Neural cell (in vitro differentiated cells): ENCODE measurements at regions not wholly inside any gene's neighbourhood (a gene's known extent, or its start where the extent isn't known, plus 50 kb on each side); places are given as distances from the start of the nearest gene placed in this dataset.

Source experiments
- EP300 ChIP-seq: fragments of 450-650 bp; conservative IDR thresholded peaks from 2 replicates; pipeline ENCODE4 v1.6.1; 2014; ENCODE audit warnings: antibody characterized with exemption, mild to moderate bottlenecking, moderate library complexity; ENCODE audit not compliant: poor library complexity, severe bottlenecking
- EZH2 ChIP-seq: fragments of 200-600, 300-800 bp; shearing (Covaris generic), sonication (generic); IDR thresholded peaks from 2 replicates; pipeline ENCODE4 v1.6.1; 2014; ENCODE audit warnings: antibody characterized with exemption, low read length, borderline replicate concordance, mild to moderate bottlenecking; ENCODE audit not compliant: insufficient read depth, poor library complexity, severe bottlenecking
- POLR2AphosphoS5 ChIP-seq: IDR thresholded peaks from 2 replicates; pipeline ENCODE4 v1.6.1; 2012
- RAD21 ChIP-seq: fragments of 450-650 bp; conservative IDR thresholded peaks from 2 replicates; pipeline ENCODE4 v1.6.1; 2014; ENCODE audit warnings: antibody characterized with exemption, mild to moderate bottlenecking, moderate library complexity
- REST ChIP-seq: IDR thresholded peaks from 2 replicates; pipeline ENCODE4 v1.6.1; 2012; ENCODE audit warnings: borderline replicate concordance
- SMC3 ChIP-seq: fragments of 450-650 bp; conservative IDR thresholded peaks from 2 replicates; pipeline ENCODE4 v1.6.1; 2014; ENCODE audit warnings: antibody characterized with exemption, mild to moderate bottlenecking, moderate library complexity; ENCODE audit not compliant: poor library complexity
- TAF1 ChIP-seq: IDR thresholded peaks from 2 replicates; pipeline ENCODE4 v1.6.1; 2012; ENCODE audit warnings: low read depth
- TF ChIP-seq, protein P1 (sequence below): fragments of 450-650 bp; IDR thresholded peaks from 2 replicates; pipeline ENCODE4 v1.5.1; 2014; ENCODE audit warnings: antibody characterized with exemption, mild to moderate bottlenecking, moderate library complexity; ENCODE audit not compliant: poor library complexity, severe bottlenecking

DNA sequence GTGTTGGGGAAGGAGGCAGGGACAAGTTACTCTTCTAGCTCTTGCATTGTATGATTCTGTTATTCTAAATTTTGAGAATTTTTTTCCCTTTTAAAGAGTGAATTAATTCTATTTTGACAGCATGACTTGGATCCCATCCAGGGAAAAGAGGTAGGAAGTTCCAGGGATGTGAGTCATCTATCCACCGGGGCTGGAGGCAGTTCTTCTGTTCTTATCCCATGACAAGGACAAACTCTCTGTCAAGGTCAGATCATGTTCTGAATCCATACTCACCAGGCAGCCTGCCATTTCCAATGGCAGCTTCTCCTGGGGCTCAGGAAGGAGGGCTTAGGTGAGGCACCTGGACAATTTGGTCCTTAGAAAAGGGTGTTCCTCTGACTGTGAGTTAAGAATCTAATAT, 132.0 kb upstream of the MED14 start:
- TF ChIP-seq, protein P1, sequence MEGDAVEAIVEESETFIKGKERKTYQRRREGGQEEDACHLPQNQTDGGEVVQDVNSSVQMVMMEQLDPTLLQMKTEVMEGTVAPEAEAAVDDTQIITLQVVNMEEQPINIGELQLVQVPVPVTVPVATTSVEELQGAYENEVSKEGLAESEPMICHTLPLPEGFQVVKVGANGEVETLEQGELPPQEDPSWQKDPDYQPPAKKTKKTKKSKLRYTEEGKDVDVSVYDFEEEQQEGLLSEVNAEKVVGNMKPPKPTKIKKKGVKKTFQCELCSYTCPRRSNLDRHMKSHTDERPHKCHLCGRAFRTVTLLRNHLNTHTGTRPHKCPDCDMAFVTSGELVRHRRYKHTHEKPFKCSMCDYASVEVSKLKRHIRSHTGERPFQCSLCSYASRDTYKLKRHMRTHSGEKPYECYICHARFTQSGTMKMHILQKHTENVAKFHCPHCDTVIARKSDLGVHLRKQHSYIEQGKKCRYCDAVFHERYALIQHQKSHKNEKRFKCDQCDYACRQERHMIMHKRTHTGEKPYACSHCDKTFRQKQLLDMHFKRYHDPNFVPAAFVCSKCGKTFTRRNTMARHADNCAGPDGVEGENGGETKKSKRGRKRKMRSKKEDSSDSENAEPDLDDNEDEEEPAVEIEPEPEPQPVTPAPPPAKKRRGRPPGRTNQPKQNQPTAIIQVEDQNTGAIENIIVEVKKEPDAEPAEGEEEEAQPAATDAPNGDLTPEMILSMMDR: no peak
- no peak for TF ChIP-seq EZH2
- TF ChIP-seq TAF1: no peak
- TF ChIP-seq REST: no peak
- no peak for TF ChIP-seq EP300
- no peak for TF ChIP-seq POLR2AphosphoS5
- TF ChIP-seq RAD21: no peak
- no peak for TF ChIP-seq SMC3
